HG03520 (cell line): ENCODE measurements at regions not wholly inside any gene's neighbourhood (a gene's known extent, or its start where the extent isn't known, plus 50 kb on each side); places are given as distances from the start of the nearest gene placed in this dataset.
"Not testable (repeated sequence)": the region's sequence is repeated elsewhere in the genome, so short reads cannot be mapped to it uniquely, and the experiment has no call there.

Experiments used
- ATAC-seq: cut with Tn5 transposase; IDR thresholded peaks from one replicate; pipeline ENCODE4 v1.9.1; 2021; ENCODE audit warnings: mild to moderate bottlenecking, moderate library complexity; ENCODE audit not compliant: unreplicated experiment

GRCh38 chr14:55803873-55804553, 224.0 kb downstream of the KTN1 start:
- no peak for ATAC-seq

GRCh38 chr14:55805250-55805649, 225.2 kb downstream of the KTN1 start:
- ATAC-seq = no peak

- ATAC-seq = peak; percentile 58
Measured at GRCh38 chr14:55807053-55807880, 227.3 kb downstream of the KTN1 start.

- ATAC-seq = no peak
Measured at GRCh38 chr14:55807881-55808379, 227.9 kb downstream of the KTN1 start.

GRCh38 chr14:55813630-55814029, 233.6 kb downstream of the KTN1 start:
- ATAC-seq = no peak

- ATAC-seq = no peak
Measured at GRCh38 chr14:55814064-55814463, 234.1 kb downstream of the KTN1 start.

GRCh38 chr14:55814873-55815272, 234.9 kb downstream of the KTN1 start:
- no peak for ATAC-seq

GRCh38 chr14:55816225-55816624, 236.2 kb downstream of the KTN1 start:
- ATAC-seq = no peak

GRCh38 chr14:55819610-55820304, 239.8 kb downstream of the KTN1 start:
- ATAC-seq = peak; percentile 65

- no peak for ATAC-seq
Measured at GRCh38 chr14:55822906-55823305, 242.9 kb downstream of the KTN1 start.

GRCh38 chr14:55832122-55832911, 252.3 kb downstream of the KTN1 start:
- ATAC-seq = no peak

- ATAC-seq = no peak
Measured at GRCh38 chr14:55832974-55833373, 253.0 kb downstream of the KTN1 start.

- ATAC-seq = no peak
Measured at GRCh38 chr14:55834390-55834789, 254.4 kb downstream of the KTN1 start.

GRCh38 chr14:55835985-55836384, 256.0 kb downstream of the KTN1 start:
- ATAC-seq = no peak

- ATAC-seq = no peak
Measured at GRCh38 chr14:55837467-55837866, 257.5 kb downstream of the KTN1 start.

- ATAC-seq = no peak
Measured at GRCh38 chr14:55838529-55839052, 258.6 kb downstream of the KTN1 start.

- not testable (repeated sequence) for ATAC-seq
Measured at GRCh38 chr14:55839301-55839947, 259.4 kb downstream of the KTN1 start.

- ATAC-seq = no peak
Measured at GRCh38 chr14:55840821-55841220, 260.8 kb downstream of the KTN1 start.

- no peak for ATAC-seq
Measured at GRCh38 chr14:55841625-55842024, 261.6 kb downstream of the KTN1 start.
